Skeletal muscle tissue (tissue), 3 donors: ENCODE measurements at regions not wholly inside any gene's neighbourhood (a gene's known extent, or its start where the extent isn't known, plus 50 kb on each side); places are given as distances from the start of the nearest gene placed in this dataset.
"Not testable (repeated sequence)": the region's sequence is repeated elsewhere in the genome, so short reads cannot be mapped to it uniquely, and the experiment has no call there.

Source experiments
- H3K27ac ChIP-seq: one replicate; pipeline ENCODE4 v1.7.0; 2013; ENCODE audit warnings: mild to moderate bottlenecking, low read depth, low read length, inconsistent platforms
- H3K27me3 ChIP-seq, 3 donors: one replicate each; pipeline ENCODE4 v1.7.0; 2013; ENCODE audit warnings: low read length in 3 of 3; ENCODE audit not compliant: control insufficient read depth in 3 of 3, insufficient read depth in 3 of 3
- H3K36me3 ChIP-seq, 3 donors: one replicate each; pipeline ENCODE4 v1.7.0; 2013; ENCODE audit warnings: low read length in 3 of 3; ENCODE audit not compliant: control insufficient read depth in 3 of 3, insufficient read depth in 3 of 3
- H3K4me1 ChIP-seq, 3 donors: one replicate each; pipeline ENCODE4 v1.7.0; 2013; ENCODE audit warnings: low read length in 3 of 3, mild to moderate bottlenecking in 3 of 3; ENCODE audit not compliant: control insufficient read depth in 3 of 3, insufficient read depth in 3 of 3
- H3K4me3 ChIP-seq, 3 donors: one replicate each; pipeline ENCODE4 v1.7.0; 2013; ENCODE audit warnings: low read length in 3 of 3
- H3K9ac ChIP-seq, 3 donors: one replicate each; pipeline ENCODE4 v1.7.0; 2013; ENCODE audit warnings: low read length in 3 of 3, mild to moderate bottlenecking in 3 of 3, moderate library complexity in 2 of 3, low read depth in 1 of 3
- H3K9me3 ChIP-seq, 3 donors: one replicate each; pipeline ENCODE4 v1.7.0; 2013; ENCODE audit warnings: low read length in 3 of 3; ENCODE audit not compliant: control insufficient read depth in 3 of 3
- donor health status: Osteomylitis.

GRCh38 chr13:104534847-104535246 lies 1468.6 kb upstream of the SLC10A2 start:
- Histone ChIP-seq H3K9ac (no peak overlapping the region), H3K27me3 (no peaks in the 10 kb centered on the region), H3K4me3 (no peak overlapping the region), H3K9me3 (no peaks in the 10 kb centered on the region), H3K27ac (no peak overlapping the region), H3K4me1 (no peaks in the 10 kb centered on the region), H3K36me3 (no peaks in the 10 kb centered on the region)

GRCh38 chr13:104532132-104532531 lies 1465.9 kb upstream of the SLC10A2 start:
- Histone ChIP-seq H3K4me3 (no peak overlapping the region), H3K27ac (no peak overlapping the region), H3K9ac (no peak overlapping the region), H3K27me3 (no peaks in the 10 kb centered on the region), H3K4me1 (no peaks in the 10 kb centered on the region), H3K36me3 (no peaks in the 10 kb centered on the region), H3K9me3 (no peaks in the 10 kb centered on the region)

GRCh38 chr13:104530741-104531140 lies 1464.5 kb upstream of the SLC10A2 start:
- no peaks in the 10 kb centered on the region for H3K36me3 ChIP-seq
- H3K27me3 ChIP-seq = no peaks in the 10 kb centered on the region
- no peaks in the 10 kb centered on the region for H3K4me1 ChIP-seq
- H3K9me3 ChIP-seq = no peaks in the 10 kb centered on the region
- no peak overlapping the region for H3K9ac ChIP-seq
- H3K4me3 ChIP-seq = no peak overlapping the region
- H3K27ac ChIP-seq = no peak overlapping the region

GRCh38 chr13:104526561-104526960 lies 1460.3 kb upstream of the SLC10A2 start:
- H3K9ac ChIP-seq = no peak overlapping the region
- H3K4me3 ChIP-seq = no peak overlapping the region
- H3K4me1 ChIP-seq = no peaks in the 10 kb centered on the region
- H3K27me3 ChIP-seq = no peaks in the 10 kb centered on the region
- H3K27ac ChIP-seq = no peak overlapping the region
- no peaks in the 10 kb centered on the region for H3K36me3 ChIP-seq
- peaks cover 0 to 2% (median 0%) of the 10 kb centered on the region in 3 donors for H3K9me3 ChIP-seq

GRCh38 chr13:104525467-104525866 lies 1459.2 kb upstream of the SLC10A2 start:
- no peaks in the 10 kb centered on the region for H3K36me3 ChIP-seq
- no peak overlapping the region for H3K27ac ChIP-seq
- peaks cover 0 to 2% (median 0%) of the 10 kb centered on the region in 3 donors for H3K9me3 ChIP-seq
- H3K27me3 ChIP-seq = no peaks in the 10 kb centered on the region
- H3K9ac ChIP-seq = no peak overlapping the region
- H3K4me1 ChIP-seq = no peaks in the 10 kb centered on the region
- H3K4me3 ChIP-seq = no peak overlapping the region

GRCh38 chr13:104522235-104523072 lies 1456.2 kb upstream of the SLC10A2 start:
- H3K27ac ChIP-seq = no peak overlapping the region
- H3K27me3 ChIP-seq = no peaks in the 10 kb centered on the region
- no peak overlapping the region for H3K4me3 ChIP-seq
- no peaks in the 10 kb centered on the region for H3K36me3 ChIP-seq
- peaks cover 0 to 2% (median 0%) of the 10 kb centered on the region in 3 donors for H3K9me3 ChIP-seq
- no peaks in the 10 kb centered on the region for H3K4me1 ChIP-seq
- no peak overlapping the region for H3K9ac ChIP-seq

GRCh38 chr13:104510422-104510821 lies 1444.2 kb upstream of the SLC10A2 start:
- Histone ChIP-seq H3K9me3 (no peaks in the 10 kb centered on the region), H3K4me3 (no peak overlapping the region), H3K9ac (no peak overlapping the region), H3K36me3 (no peaks in the 10 kb centered on the region), H3K4me1 (no peaks in the 10 kb centered on the region), H3K27me3 (no peaks in the 10 kb centered on the region), H3K27ac (no peak overlapping the region)

GRCh38 chr13:104493502-104493901 lies 1427.3 kb upstream of the SLC10A2 start:
- not testable (repeated sequence) for H3K4me3 ChIP-seq

GRCh38 chr13:104491916-104492315 lies 1425.7 kb upstream of the SLC10A2 start:
- no peaks in the 10 kb centered on the region for H3K4me1 ChIP-seq
- no peaks in the 10 kb centered on the region for H3K36me3 ChIP-seq
- H3K4me3 ChIP-seq = no peak overlapping the region
- no peaks in the 10 kb centered on the region for H3K27me3 ChIP-seq
- no peaks in the 10 kb centered on the region for H3K9me3 ChIP-seq
- no peak overlapping the region for H3K27ac ChIP-seq
- no peak overlapping the region for H3K9ac ChIP-seq

More at GRCh38 chr13:104493502-104493901, 1427.3 kb upstream of the SLC10A2 start:
- not testable (repeated sequence) for H3K4me1 ChIP-seq, H3K9ac ChIP-seq, H3K36me3 ChIP-seq, H3K9me3 ChIP-seq, H3K27me3 ChIP-seq, H3K27ac ChIP-seq

- H3K9ac ChIP-seq = no peak overlapping the region
- peaks cover 0 to 2% (median 0%) of the 10 kb centered on the region in 3 donors for H3K27me3 ChIP-seq
- no peaks in the 10 kb centered on the region for H3K4me1 ChIP-seq
- H3K27ac ChIP-seq = no peak overlapping the region
- H3K9me3 ChIP-seq = no peaks in the 10 kb centered on the region
- H3K4me3 ChIP-seq = no peak overlapping the region
- H3K36me3 ChIP-seq = no peaks in the 10 kb centered on the region
Observed at GRCh38 chr13:104487006-104487405, 1420.8 kb upstream of the SLC10A2 start.
